Fibroblast of lung (primary cell): ENCODE measurements at regions not wholly inside any gene's neighbourhood (a gene's known extent, or its start where the extent isn't known, plus 50 kb on each side); places are given as distances from the start of the nearest gene placed in this dataset.

Experiments used
- DNase-seq, 2 donors: peaks; one replicate each; pipeline versions ENCODE4 v3.0.0 to v3.0.0-alpha.2; 2010; ENCODE audit warnings: low read depth in 2 of 2
- H2AFZ ChIP-seq: 2 replicates; pipeline ENCODE4 v1.5.1; 2012; ENCODE audit warnings: low read length, control low read depth, inconsistent platforms
- H3K27ac ChIP-seq: 2 replicates; pipeline ENCODE4 v1.5.1; 2011; ENCODE audit warnings: low read length, control low read depth; ENCODE audit not compliant: insufficient read depth
- H3K27me3 ChIP-seq: 2 replicates; pipeline ENCODE4 v1.5.1; 2011; ENCODE audit warnings: mild to moderate bottlenecking, low read length; ENCODE audit not compliant: control insufficient read depth, insufficient read depth
- H3K36me3 ChIP-seq: 2 replicates; pipeline ENCODE4 v1.5.1; 2011; ENCODE audit warnings: low read length; ENCODE audit not compliant: control insufficient read depth, insufficient read depth
- H3K4me1 ChIP-seq: 2 replicates; pipeline ENCODE4 v1.5.1; 2011; ENCODE audit warnings: low read length; ENCODE audit not compliant: control insufficient read depth, insufficient read depth; ENCODE audit errors: extremely low read depth
- H3K4me2 ChIP-seq: 2 replicates; pipeline ENCODE4 v1.5.1; 2011; ENCODE audit warnings: low read length, control low read depth; ENCODE audit not compliant: insufficient read depth; ENCODE audit errors: extremely low read depth
- H3K4me3 ChIP-seq, 4 experiments: fragments of 200-600 bp in 1 of 4; sonication (generic) in 1 of 4; replicated peaks in 1 of 4; 2 replicates each; pipeline ENCODE4 v1.5.1; 2011 to 2016; ENCODE audit warnings: low read length in 4 of 4, low read depth in 3 of 4, mild to moderate bottlenecking in 3 of 4, control low read depth in 2 of 4, inconsistent platforms in 1 of 4, mixed read lengths in 1 of 4; ENCODE audit not compliant: insufficient read depth in 1 of 4; ENCODE audit errors: control extremely low read depth in 1 of 4
- H3K79me2 ChIP-seq: 2 replicates; pipeline ENCODE4 v1.5.1; 2012; ENCODE audit warnings: mild to moderate bottlenecking, low read length, inconsistent platforms; ENCODE audit not compliant: control insufficient read depth, insufficient read depth
- H3K9ac ChIP-seq: 2 replicates; pipeline ENCODE4 v1.5.1; 2011; ENCODE audit warnings: mild to moderate bottlenecking, low read length, control low read depth; ENCODE audit not compliant: insufficient read depth
- H3K9me3 ChIP-seq: 2 replicates; pipeline ENCODE4 v1.5.1; 2012; ENCODE audit warnings: low read depth, low read length; ENCODE audit not compliant: control insufficient read depth, insufficient read depth
- H4K20me1 ChIP-seq: 2 replicates; pipeline ENCODE4 v1.5.1; 2011; ENCODE audit warnings: low read length; ENCODE audit not compliant: control insufficient read depth, insufficient read depth; ENCODE audit errors: extremely low read depth
- EZH2 ChIP-seq: IDR thresholded peaks from 2 replicates; pipeline ENCODE4 v1.5.1; 2012; ENCODE audit warnings: low read length, control low read depth, mild to moderate bottlenecking; ENCODE audit errors: missing control alignments
- TF ChIP-seq, protein P1 (sequence below), 2 donors: IDR thresholded peaks in 1 of 2; conservative IDR thresholded peaks in 1 of 2; 1 replicate in 1 of 2; 2 replicates in 1 of 2; pipeline ENCODE4 v1.5.1; 2011 to 2012; ENCODE audit warnings: low read length in 2 of 2, control low read depth in 1 of 2, inconsistent platforms in 1 of 2, low read depth in 1 of 2, mild to moderate bottlenecking in 1 of 2

DNA sequence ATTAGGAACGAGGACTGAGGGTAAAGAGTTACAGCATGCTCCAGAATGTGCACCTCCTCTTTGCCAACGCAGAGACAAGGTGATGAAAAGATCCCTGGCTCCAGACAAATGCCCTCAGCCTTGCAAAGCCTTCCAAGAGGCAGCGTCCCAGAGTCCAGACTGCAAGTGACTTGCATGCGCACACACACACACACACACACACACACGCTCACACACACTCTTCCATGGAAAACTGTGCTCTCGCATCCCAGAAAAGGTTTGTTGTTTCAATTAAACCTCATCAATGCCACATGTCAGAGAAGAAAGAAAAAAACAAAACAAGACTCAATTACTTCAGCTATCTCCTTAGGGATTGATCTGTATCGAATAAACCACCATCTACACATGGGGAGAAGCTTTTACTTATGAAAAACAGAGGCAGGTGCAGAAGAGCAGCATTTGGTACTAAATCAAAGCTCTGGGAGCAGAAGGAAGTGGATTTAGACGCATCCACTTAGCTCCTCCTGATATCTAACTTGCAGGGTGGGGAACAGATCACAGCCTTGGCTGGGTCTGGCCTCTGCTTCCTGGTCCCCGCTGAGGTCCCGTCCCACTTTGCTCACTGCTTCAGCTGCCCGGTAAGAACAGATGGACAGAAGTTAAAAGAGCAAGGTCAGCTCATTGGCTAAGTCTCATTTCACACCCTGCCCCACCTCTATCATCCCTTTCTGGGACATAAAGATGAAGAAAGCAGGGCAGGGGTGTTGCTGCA, 249.8 kb upstream of the BLID start:
- H2AFZ ChIP-seq, result peak overlapping the region; percentile 24
- H3K79me2 ChIP-seq, result peaks cover 14% of the 10 kb centered on the region
- no peak overlapping the region for H3K9ac ChIP-seq
- no peaks in the 10 kb centered on the region for H3K9me3 ChIP-seq
- DNase-seq, result no peak
- H3K4me3 ChIP-seq, result peak overlapping the region; percentile 36 to 68 (median 45)
- H3K4me1 ChIP-seq, result no peaks in the 10 kb centered on the region
- no peaks in the 10 kb centered on the region for H3K36me3 ChIP-seq
- H4K20me1 ChIP-seq, result no peaks in the 10 kb centered on the region
- no peak overlapping the region for H3K27ac ChIP-seq
- peak overlapping the region; percentile 70 for H3K4me2 ChIP-seq
- H3K27me3 ChIP-seq, result no peaks in the 10 kb centered on the region
- TF ChIP-seq, protein P1, sequence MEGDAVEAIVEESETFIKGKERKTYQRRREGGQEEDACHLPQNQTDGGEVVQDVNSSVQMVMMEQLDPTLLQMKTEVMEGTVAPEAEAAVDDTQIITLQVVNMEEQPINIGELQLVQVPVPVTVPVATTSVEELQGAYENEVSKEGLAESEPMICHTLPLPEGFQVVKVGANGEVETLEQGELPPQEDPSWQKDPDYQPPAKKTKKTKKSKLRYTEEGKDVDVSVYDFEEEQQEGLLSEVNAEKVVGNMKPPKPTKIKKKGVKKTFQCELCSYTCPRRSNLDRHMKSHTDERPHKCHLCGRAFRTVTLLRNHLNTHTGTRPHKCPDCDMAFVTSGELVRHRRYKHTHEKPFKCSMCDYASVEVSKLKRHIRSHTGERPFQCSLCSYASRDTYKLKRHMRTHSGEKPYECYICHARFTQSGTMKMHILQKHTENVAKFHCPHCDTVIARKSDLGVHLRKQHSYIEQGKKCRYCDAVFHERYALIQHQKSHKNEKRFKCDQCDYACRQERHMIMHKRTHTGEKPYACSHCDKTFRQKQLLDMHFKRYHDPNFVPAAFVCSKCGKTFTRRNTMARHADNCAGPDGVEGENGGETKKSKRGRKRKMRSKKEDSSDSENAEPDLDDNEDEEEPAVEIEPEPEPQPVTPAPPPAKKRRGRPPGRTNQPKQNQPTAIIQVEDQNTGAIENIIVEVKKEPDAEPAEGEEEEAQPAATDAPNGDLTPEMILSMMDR (conservative IDR thresholded peaks at IDR 0.05 in 1 of 2, IDR thresholded peaks at IDR 0.05 in 1 of 2; ENCODE audit: low read depth in 1 of 2, low read length in 2 of 2), result no peak
- TF ChIP-seq EZH2, result no peak

- no peaks in the 10 kb centered on the region for H4K20me1 ChIP-seq
- H2AFZ ChIP-seq, result no peak overlapping the region
- no peak overlapping the region for H3K4me2 ChIP-seq
- H3K4me1 ChIP-seq, result no peaks in the 10 kb centered on the region
- no peak overlapping the region for H3K4me3 ChIP-seq
- no peaks in the 10 kb centered on the region for H3K36me3 ChIP-seq
- no peak for TF ChIP-seq EZH2
- TF ChIP-seq, protein P1 (conservative IDR thresholded peaks at IDR 0.05 in 1 of 2, IDR thresholded peaks at IDR 0.05 in 1 of 2; ENCODE audit: low read depth in 1 of 2, low read length in 2 of 2), result no peak
- peaks cover 16% of the 10 kb centered on the region for H3K79me2 ChIP-seq
- no peak for DNase-seq
- no peaks in the 10 kb centered on the region for H3K9me3 ChIP-seq
- H3K27me3 ChIP-seq, result no peaks in the 10 kb centered on the region
- no peak overlapping the region for H3K27ac ChIP-seq
- no peak overlapping the region for H3K9ac ChIP-seq
These were observed 247.3 kb upstream of the BLID start for GRCh38 chr11:122363296-122363695.

DNA sequence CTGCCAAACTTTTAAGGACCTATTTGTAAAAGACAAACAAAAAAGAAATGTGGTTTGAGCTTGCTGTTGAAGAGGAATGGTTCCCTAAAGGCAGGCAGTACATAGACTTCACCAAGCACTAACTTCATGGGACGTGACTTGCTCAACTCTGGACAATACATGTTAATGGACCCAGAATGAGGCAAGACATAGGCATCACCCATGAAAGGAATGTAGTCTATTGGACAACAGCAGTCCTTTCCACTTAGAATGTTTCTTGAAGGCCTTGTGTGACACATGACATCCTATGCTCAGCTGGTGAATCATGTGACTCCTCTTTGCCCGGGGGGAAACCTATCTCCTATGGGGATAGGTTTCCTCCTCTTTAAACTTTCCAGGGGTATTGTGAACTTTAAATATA, 246.4 kb upstream of the BLID start:
- Histone ChIP-seq H3K4me3 (no peak overlapping the region), H3K27me3 (no peaks in the 10 kb centered on the region), H3K79me2 (peaks cover 16% of the 10 kb centered on the region), H2AFZ (no peak overlapping the region), H3K4me1 (no peaks in the 10 kb centered on the region), H3K9me3 (no peaks in the 10 kb centered on the region), H4K20me1 (no peaks in the 10 kb centered on the region), H3K27ac (no peak overlapping the region), H3K4me2 (no peak overlapping the region), H3K36me3 (no peaks in the 10 kb centered on the region), H3K9ac (no peak overlapping the region)
- DNase-seq, result no peak
- TF ChIP-seq EZH2, result no peak
- TF ChIP-seq, protein P1 (conservative IDR thresholded peaks at IDR 0.05 in 1 of 2, IDR thresholded peaks at IDR 0.05 in 1 of 2; ENCODE audit: low read depth in 1 of 2, low read length in 2 of 2), result no peak
